Endothelial cell of umbilical vein (primary cell): ENCODE measurements at regions not wholly inside any gene's neighbourhood (a gene's known extent, or its start where the extent isn't known, plus 50 kb on each side); places are given as distances from the start of the nearest gene placed in this dataset.

Experiments
- BruUV-seq: library from RNA; stranded (reverse); fragments of 400-500 nt; replicated peaks from 2 replicates; lab custom pipeline; 2021; lab: Mats Ljungman, UMichigan
- CTCF ChIA-PET: fragments of 300-600, 350-600 bp; sonication (Branson Sonifier 250); formaldehyde crosslinking; loops from one replicate; lab custom pipeline; 2021; ENCODE audit warnings: antibody characterized with exemption, inconsistent platforms; lab: Charles Lee
- POLR2A ChIA-PET: fragments of 300-600, 350-600 bp; sonication (Branson Sonifier 250); formaldehyde crosslinking; loops from one replicate; lab custom pipeline; 2021; ENCODE audit warnings: antibody characterized with exemption, inconsistent platforms; lab: Charles Lee
- DNase-seq: peaks from one replicate; pipeline ENCODE4 v3.0.0-alpha.2; 2011; ENCODE audit warnings: low read depth, low spot score
- FAIRE-seq: peaks from 2 replicates; lab custom pipeline; 2011; peaks lifted over from hg19 to GRCh38; lab: Jason Lieb, UNC
- H2AFZ ChIP-seq: 2 replicates; pipeline ENCODE4 v1.6.0; 2012; ENCODE audit warnings: low read depth, low read length, control low read depth, inconsistent platforms
- H3K27ac ChIP-seq: 2 replicates; pipeline ENCODE4 v1.5.1; 2011; ENCODE audit warnings: low read depth, mild to moderate bottlenecking, control low read depth, low read length, moderate library complexity; ENCODE audit not compliant: insufficient read depth
- H3K27me3 ChIP-seq, 2 experiments: 2 replicates each; pipeline versions ENCODE4 v1.6.0 to v1.6.1; 2011; ENCODE audit warnings: low read length in 2 of 2, mixed read lengths in 1 of 2; ENCODE audit not compliant: control insufficient read depth in 2 of 2, insufficient read depth in 2 of 2
- H3K36me3 ChIP-seq, 2 experiments: 2 replicates in 1 of 2; 3 replicates in 1 of 2; pipeline ENCODE4 v1.5.1; 2011; ENCODE audit warnings: low read length in 2 of 2, mild to moderate bottlenecking in 1 of 2, moderate library complexity in 1 of 2; ENCODE audit not compliant: control insufficient read depth in 2 of 2, insufficient read depth in 2 of 2; ENCODE audit errors: extremely low read depth in 1 of 2
- H3K4me1 ChIP-seq: 3 replicates; pipeline ENCODE4 v1.5.1; 2011; ENCODE audit warnings: mild to moderate bottlenecking, low read length; ENCODE audit not compliant: control insufficient read depth, insufficient read depth; ENCODE audit errors: extremely low read depth
- H3K4me2 ChIP-seq: 2 replicates; pipeline ENCODE4 v1.6.1; 2011; ENCODE audit warnings: low read length, control low read depth, mixed read lengths; ENCODE audit not compliant: insufficient read depth
- H3K4me3 ChIP-seq, 3 experiments: fragments of 200-600 bp in 1 of 3; sonication (generic), shearing (Covaris generic) in 1 of 3; replicated peaks in 1 of 3; 2 replicates each; pipeline ENCODE4 v1.5.1; 2011 to 2016; ENCODE audit warnings: control low read depth in 3 of 3, low read length in 3 of 3, mild to moderate bottlenecking in 2 of 3, inconsistent platforms in 1 of 3, low read depth in 1 of 3, moderate library complexity in 1 of 3; ENCODE audit not compliant: insufficient read depth in 1 of 3
- H3K79me2 ChIP-seq: 2 replicates; pipeline ENCODE4 v1.6.0; 2012; ENCODE audit warnings: low read length, inconsistent platforms; ENCODE audit not compliant: control insufficient read depth, insufficient read depth
- H3K9ac ChIP-seq: replicated peaks from 2 replicates; pipeline ENCODE3; 2011; ENCODE audit warnings: low read length, control low read depth; ENCODE audit not compliant: insufficient read depth; ENCODE audit errors: extremely low read depth
- H3K9me1 ChIP-seq: replicated peaks from 3 replicates; pipeline ENCODE4 v1.6.0; 2011; ENCODE audit warnings: mild to moderate bottlenecking, low read length; ENCODE audit not compliant: control insufficient read depth, insufficient read depth; ENCODE audit errors: extremely low read depth
- H3K9me3 ChIP-seq: replicated peaks from 2 replicates; pipeline ENCODE4 v1.5.1; 2012; ENCODE audit warnings: low read length, inconsistent platforms; ENCODE audit not compliant: control insufficient read depth, insufficient read depth
- H4K20me1 ChIP-seq: replicated peaks from 2 replicates; pipeline ENCODE3; 2011; ENCODE audit warnings: mild to moderate bottlenecking, low read length; ENCODE audit not compliant: control insufficient read depth, insufficient read depth; ENCODE audit errors: extremely low read depth
- EZH2 ChIP-seq: IDR thresholded peaks from 2 replicates; pipeline ENCODE4 v1.6.1; 2012; ENCODE audit warnings: borderline replicate concordance, low read depth, mild to moderate bottlenecking, moderate library complexity, low read length, inconsistent platforms; ENCODE audit not compliant: severe bottlenecking
- FOS ChIP-seq: IDR thresholded peaks from 2 replicates; pipeline ENCODE4 v1.6.1; 2011; ENCODE audit warnings: mild to moderate bottlenecking, low read length, moderate library complexity, borderline replicate concordance; ENCODE audit not compliant: insufficient read depth
- GATA2 ChIP-seq: IDR thresholded peaks from 2 replicates; pipeline ENCODE4 v1.7.0; 2011; ENCODE audit warnings: low read depth, mild to moderate bottlenecking, moderate library complexity, mixed read lengths, low read length; ENCODE audit not compliant: insufficient read length, insufficient read depth
- JUN ChIP-seq: IDR thresholded peaks from 2 replicates; pipeline ENCODE4 v1.6.1; 2011; ENCODE audit warnings: borderline replicate concordance, low read depth; ENCODE audit not compliant: insufficient read length, insufficient read depth
- MYC ChIP-seq: IDR thresholded peaks from one replicate; pipeline ENCODE4 v1.6.1; 2011; ENCODE audit warnings: mild to moderate bottlenecking, low read depth, low read length
- POLR2A ChIP-seq: IDR thresholded peaks from 2 replicates; pipeline ENCODE4 v1.6.1; 2012; ENCODE audit warnings: low read depth, mild to moderate bottlenecking, control low read depth, low read length
- POLR2AphosphoS5 ChIP-seq: IDR thresholded peaks from 2 replicates; pipeline ENCODE4 v1.6.1; 2012; ENCODE audit warnings: low read depth, mild to moderate bottlenecking, control low read depth, low read length, moderate library complexity; ENCODE audit not compliant: insufficient read depth
- dilution Hi-C: fragments of 300-500 bp; cut with MboI; formaldehyde crosslinking; loops from one replicate; pipeline ENCODE4 v1.15.0; 2019; ENCODE audit warnings: low sequenced_read_pairs; ENCODE audit not compliant: extremely low pct_ligation_motif_present
- intact Hi-C: fragments of 100-400 bp; cut with micrococcal nuclease; formaldehyde crosslinking; loops from one replicate; pipeline ENCODE4 v1.10.0; 2022
- TF ChIP-seq, protein P1 (sequence below), 2 donors: IDR thresholded peaks; 1 replicate in 1 of 2; 2 replicates in 1 of 2; pipeline ENCODE4 v1.5.1; 2011; ENCODE audit warnings: low read length in 2 of 2, mild to moderate bottlenecking in 2 of 2, moderate library complexity in 2 of 2, control low read depth in 1 of 2, inconsistent platforms in 1 of 2, low read depth in 1 of 2; ENCODE audit not compliant: insufficient read depth in 1 of 2; ENCODE audit errors: extremely low read depth in 1 of 2
- TF ChIP-seq, protein P2 (sequence below): IDR thresholded peaks from 2 replicates; pipeline ENCODE4 v1.6.1; 2011; ENCODE audit not compliant: insufficient read depth, insufficient read length

DNA sequence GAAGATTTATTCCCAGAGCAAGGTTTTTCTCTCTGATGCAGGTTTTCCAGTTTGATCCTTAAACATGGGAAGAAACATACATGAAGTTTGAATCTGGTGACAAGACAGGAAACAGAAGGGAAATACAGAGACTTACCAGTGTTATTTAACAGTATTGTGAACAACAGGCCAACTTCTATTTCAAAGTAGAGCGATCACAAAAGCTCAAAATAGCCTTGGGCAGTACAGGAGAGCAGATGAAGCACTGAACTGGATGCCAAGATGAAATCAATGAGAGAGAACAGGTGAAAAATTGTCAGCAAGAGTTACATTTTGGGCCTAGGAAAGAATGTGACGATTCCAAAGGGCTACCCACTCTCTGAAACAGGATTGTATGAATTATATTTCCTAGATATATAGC, 114.8 kb upstream of the PTPRK start:
- Histone ChIP-seq H3K27me3 (no peaks in the 10 kb centered on the region), H4K20me1 (no peaks in the 10 kb centered on the region), H3K36me3 (no peaks in the 10 kb centered on the region), H3K27ac (no peak overlapping the region), H3K4me3 (no peak overlapping the region), H3K4me1 (no peaks in the 10 kb centered on the region), H3K9ac (no peak overlapping the region), H3K4me2 (no peak overlapping the region), H3K9me3 (no peaks in the 10 kb centered on the region), H3K9me1 (no peaks in the 10 kb centered on the region), H2AFZ (no peak overlapping the region), H3K79me2 (no peaks in the 10 kb centered on the region)
- intact Hi-C loops, result no loop called here
- BruUV-seq, result no TSS peak
- POLR2A ChIA-PET, result no interaction called here
- TF ChIP-seq, protein P1, sequence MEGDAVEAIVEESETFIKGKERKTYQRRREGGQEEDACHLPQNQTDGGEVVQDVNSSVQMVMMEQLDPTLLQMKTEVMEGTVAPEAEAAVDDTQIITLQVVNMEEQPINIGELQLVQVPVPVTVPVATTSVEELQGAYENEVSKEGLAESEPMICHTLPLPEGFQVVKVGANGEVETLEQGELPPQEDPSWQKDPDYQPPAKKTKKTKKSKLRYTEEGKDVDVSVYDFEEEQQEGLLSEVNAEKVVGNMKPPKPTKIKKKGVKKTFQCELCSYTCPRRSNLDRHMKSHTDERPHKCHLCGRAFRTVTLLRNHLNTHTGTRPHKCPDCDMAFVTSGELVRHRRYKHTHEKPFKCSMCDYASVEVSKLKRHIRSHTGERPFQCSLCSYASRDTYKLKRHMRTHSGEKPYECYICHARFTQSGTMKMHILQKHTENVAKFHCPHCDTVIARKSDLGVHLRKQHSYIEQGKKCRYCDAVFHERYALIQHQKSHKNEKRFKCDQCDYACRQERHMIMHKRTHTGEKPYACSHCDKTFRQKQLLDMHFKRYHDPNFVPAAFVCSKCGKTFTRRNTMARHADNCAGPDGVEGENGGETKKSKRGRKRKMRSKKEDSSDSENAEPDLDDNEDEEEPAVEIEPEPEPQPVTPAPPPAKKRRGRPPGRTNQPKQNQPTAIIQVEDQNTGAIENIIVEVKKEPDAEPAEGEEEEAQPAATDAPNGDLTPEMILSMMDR (IDR thresholded peaks at IDR 0.05; ENCODE audit: extremely low read depth in 1 of 2, insufficient read depth in 1 of 2, low read depth in 1 of 2, low read length in 2 of 2), result no peak
- no peak for TF ChIP-seq MYC
- dilution Hi-C loops, result no loop called here
- FAIRE-seq, result no peak
- CTCF ChIA-PET, result no interaction called here
- DNase-seq, result no peak

DNA sequence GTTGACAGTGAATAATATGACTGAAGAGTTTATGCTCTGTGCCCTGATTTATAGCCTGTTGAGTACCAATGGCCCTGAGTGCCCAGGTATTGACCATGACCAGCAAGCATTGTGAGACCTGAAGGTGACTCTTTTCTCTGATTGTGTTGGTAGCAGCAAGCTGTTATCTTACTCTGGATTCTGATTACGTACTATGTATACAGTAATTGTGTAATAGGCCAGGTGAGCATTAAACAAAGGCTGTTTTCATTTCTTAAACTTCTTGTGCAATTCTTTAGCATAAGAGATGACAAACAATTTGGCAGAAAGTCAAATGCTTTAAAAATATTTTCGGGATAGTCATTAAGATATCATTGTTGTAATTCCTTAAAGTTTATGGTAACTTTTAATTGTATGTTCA, 111.7 kb upstream of the PTPRK start:
- intact Hi-C loops, result no loop called here
- POLR2A ChIA-PET, result no interaction called here
- CTCF ChIA-PET, result no interaction called here
- no peak overlapping the region for H2AFZ ChIP-seq
- no peaks in the 10 kb centered on the region for H3K36me3 ChIP-seq
- BruUV-seq, result no TSS peak
- FAIRE-seq (no peak), DNase-seq (no peak)
- no peaks in the 10 kb centered on the region for H3K27me3 ChIP-seq
- no peaks in the 10 kb centered on the region for H4K20me1 ChIP-seq
- H3K4me1 ChIP-seq, result no peaks in the 10 kb centered on the region
- no peak overlapping the region for H3K27ac ChIP-seq
- no peak overlapping the region for H3K9ac ChIP-seq
- no peaks in the 10 kb centered on the region for H3K9me1 ChIP-seq
- TF ChIP-seq GATA2 (no peak), FOS (no peak), POLR2AphosphoS5 (no peak), POLR2A (no peak), EZH2 (no peak), JUN (no peak), MYC (no peak)
- TF ChIP-seq, protein P2, sequence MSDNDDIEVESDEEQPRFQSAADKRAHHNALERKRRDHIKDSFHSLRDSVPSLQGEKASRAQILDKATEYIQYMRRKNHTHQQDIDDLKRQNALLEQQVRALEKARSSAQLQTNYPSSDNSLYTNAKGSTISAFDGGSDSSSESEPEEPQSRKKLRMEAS, result no peak
- TF ChIP-seq, protein P1 (IDR thresholded peaks at IDR 0.05; ENCODE audit: extremely low read depth in 1 of 2, insufficient read depth in 1 of 2, low read depth in 1 of 2, low read length in 2 of 2), result no peak
- no peak overlapping the region for H3K4me2 ChIP-seq
- H3K79me2 ChIP-seq, result no peaks in the 10 kb centered on the region
- dilution Hi-C loops, result no loop called here
- H3K4me3 ChIP-seq, result no peak overlapping the region
- no peaks in the 10 kb centered on the region for H3K9me3 ChIP-seq
